ENCODE measurements at regions not wholly inside any gene's neighbourhood (a gene's known extent, or its start where the extent isn't known, plus 50 kb on each side); places are given as distances from the start of the nearest gene placed in this dataset.

DNA sequence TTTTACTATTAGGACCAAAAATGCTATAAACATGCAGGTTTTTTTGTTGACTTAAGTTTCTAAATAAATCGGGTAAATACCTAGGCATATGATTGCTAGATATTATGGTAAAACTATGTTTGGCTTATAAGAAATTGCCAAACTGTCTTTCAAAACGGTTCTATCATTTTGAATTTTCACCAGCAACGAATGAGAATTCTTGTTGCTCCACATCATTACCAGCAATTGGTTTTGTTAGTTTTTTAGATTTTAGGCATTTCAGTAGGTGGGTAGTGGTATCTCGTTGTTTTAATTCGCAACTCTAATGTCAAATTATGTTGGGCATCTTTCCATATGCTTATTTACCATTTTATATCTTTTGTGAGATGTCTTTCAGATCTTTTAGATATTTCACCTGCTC lies 510.2 kb downstream of the JRKL start:
- CTCF ChIA-PET, result no interaction called here
- Histone ChIP-seq H3K9me3 (ENCODE audit: low read length) (no peaks in the 10 kb centered on the region), H3K9ac (ENCODE audit: low read length) (no peak overlapping the region), H3K4me1 (ENCODE audit: insufficient read depth, low read length) (no peaks in the 10 kb centered on the region), H3K79me2 (ENCODE audit: low read length) (no peaks in the 10 kb centered on the region), H3K9me2 (replicated peaks; ENCODE audit: low read length) (no peaks in the 10 kb centered on the region), H3K4me2 (ENCODE audit: low read length) (no peak overlapping the region), H3K4me3 (ENCODE audit: low read length) (no peak overlapping the region), H3K27me3 (ENCODE audit: low read length) (no peaks in the 10 kb centered on the region), H3K36me3 (ENCODE audit: low read depth, low read length) (no peaks in the 10 kb centered on the region), H4K20me1 (ENCODE audit: low read length) (no peaks in the 10 kb centered on the region), H3F3A (ENCODE audit: low read length, unreplicated experiment) (no peaks in the 10 kb centered on the region), H3K27ac (ENCODE audit: low read length) (no peak overlapping the region), H2AFZ (ENCODE audit: low read length) (no peak overlapping the region)
- TF ChIP-seq EZH2phosphoT487 (IDR thresholded peaks at IDR 0.05; ENCODE audit: borderline replicate concordance, low read length), result no peak
- TF ChIP-seq EZH2 (IDR thresholded peaks at IDR 0.05; ENCODE audit: low read length, unreplicated experiment), result no peak
- TF ChIP-seq CTCF (conservative IDR thresholded peaks at IDR 0.05; ENCODE audit: low read depth, low read length), result no peak
- DNase-seq (no peak), ATAC-seq (no peak)
- intact Hi-C loops (cut with micrococcal nuclease), result loop anchor here (10.0 kb wide), 1 partner anchor 435 kb away; no protein-coding TSS in a partner anchor
- POLR2A ChIA-PET (ENCODE audit: unreplicated experiment), result no interaction called here
- BruUV-seq (replicated peaks), result no TSS peak

- Histone ChIP-seq H4K20me1 (ENCODE audit: low read length) (no peaks in the 10 kb centered on the region), H3K4me2 (ENCODE audit: low read length) (no peak overlapping the region), H2AFZ (ENCODE audit: low read length) (no peak overlapping the region), H3K9ac (ENCODE audit: low read length) (no peak overlapping the region), H3K9me3 (ENCODE audit: low read length) (no peaks in the 10 kb centered on the region), H3K79me2 (ENCODE audit: low read length) (no peaks in the 10 kb centered on the region), H3K4me3 (ENCODE audit: low read length) (no peak overlapping the region), H3K9me2 (replicated peaks; ENCODE audit: low read length) (no peaks in the 10 kb centered on the region), H3F3A (ENCODE audit: low read length, unreplicated experiment) (no peaks in the 10 kb centered on the region), H3K4me1 (ENCODE audit: insufficient read depth, low read length) (no peaks in the 10 kb centered on the region), H3K27ac (ENCODE audit: low read length) (no peak overlapping the region), H3K27me3 (ENCODE audit: low read length) (0 out of 2 replicates have a peak, but pooled peaks cover 10% of the 10 kb centered on the region), H3K36me3 (ENCODE audit: low read depth, low read length) (no peaks in the 10 kb centered on the region)
- DNase-seq (no peak), ATAC-seq (no peak)
- CTCF ChIA-PET, result no interaction called here
- POLR2A ChIA-PET (ENCODE audit: unreplicated experiment), result no interaction called here
- no peak for TF ChIP-seq EZH2phosphoT487 (IDR thresholded peaks at IDR 0.05; ENCODE audit: borderline replicate concordance, low read length)
- TF ChIP-seq EZH2 (IDR thresholded peaks at IDR 0.05; ENCODE audit: low read length, unreplicated experiment), result no peak
- no peak for TF ChIP-seq CTCF (conservative IDR thresholded peaks at IDR 0.05; ENCODE audit: low read depth, low read length)
- intact Hi-C loops (cut with micrococcal nuclease), result loop anchor here (10.0 kb wide), 1 partner anchor 440 kb away; no protein-coding TSS in a partner anchor
- no TSS peak for BruUV-seq (replicated peaks)
These were observed 515.3 kb downstream of the JRKL start for GRCh38 chr11:96905143-96905542.

DNA sequence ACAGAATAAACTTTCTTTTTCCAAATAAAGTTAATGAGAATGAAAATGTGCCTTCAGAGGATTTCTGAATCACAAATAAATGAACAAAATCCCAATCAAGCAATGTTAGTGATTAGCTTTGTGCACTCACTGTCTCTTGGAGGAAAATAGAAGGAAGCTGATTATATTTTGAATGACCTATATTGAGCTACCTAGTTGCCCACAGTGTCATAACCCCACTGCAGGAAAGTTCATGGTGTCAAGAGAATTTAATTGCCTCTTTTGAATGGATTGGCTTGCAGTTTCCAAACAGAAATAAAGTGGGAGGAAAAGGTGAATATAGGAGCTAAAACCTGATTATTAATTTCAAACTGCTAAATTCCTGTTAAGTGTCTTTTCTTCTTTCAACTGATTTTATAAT lies 515.9 kb downstream of the JRKL start:
- H3K4me1 ChIP-seq (ENCODE audit: insufficient read depth, low read length), result no peaks in the 10 kb centered on the region
- intact Hi-C loops (cut with micrococcal nuclease), result loop anchor here (10.0 kb wide), 1 partner anchor 441 kb away; no protein-coding TSS in a partner anchor
- no peak overlapping the region for H3K9ac ChIP-seq (ENCODE audit: low read length)
- H3F3A ChIP-seq (ENCODE audit: low read length, unreplicated experiment), result no peaks in the 10 kb centered on the region
- H3K9me3 ChIP-seq (ENCODE audit: low read length), result no peaks in the 10 kb centered on the region
- CTCF ChIA-PET, result no interaction called here
- H3K4me2 ChIP-seq (ENCODE audit: low read length), result no peak overlapping the region
- TF ChIP-seq EZH2phosphoT487 (IDR thresholded peaks at IDR 0.05; ENCODE audit: borderline replicate concordance, low read length) (no peak), CTCF (conservative IDR thresholded peaks at IDR 0.05; ENCODE audit: low read depth, low read length) (no peak), EZH2 (IDR thresholded peaks at IDR 0.05; ENCODE audit: low read length, unreplicated experiment) (no peak)
- H2AFZ ChIP-seq (ENCODE audit: low read length), result no peak overlapping the region
- POLR2A ChIA-PET (ENCODE audit: unreplicated experiment), result no interaction called here
- H3K27ac ChIP-seq (ENCODE audit: low read length), result no peak overlapping the region
- H3K36me3 ChIP-seq (ENCODE audit: low read depth, low read length), result no peaks in the 10 kb centered on the region
- H4K20me1 ChIP-seq (ENCODE audit: low read length), result no peaks in the 10 kb centered on the region
- DNase-seq (no peak), ATAC-seq (no peak)
- no peaks in the 10 kb centered on the region for H3K79me2 ChIP-seq (ENCODE audit: low read length)
- BruUV-seq (replicated peaks), result no TSS peak
- no peak overlapping the region for H3K4me3 ChIP-seq (ENCODE audit: low read length)
- H3K9me2 ChIP-seq (replicated peaks; ENCODE audit: low read length), result no peaks in the 10 kb centered on the region
- H3K27me3 ChIP-seq (ENCODE audit: low read length), result 0 out of 2 replicates have a peak, but pooled peaks cover 10% of the 10 kb centered on the region
